ENCODE measurements at regions not wholly inside any gene's neighbourhood (a gene's known extent, or its start where the extent isn't known, plus 50 kb on each side); places are given as distances from the start of the nearest gene placed in this dataset.

GRCh38 chr3:144670571-144670970, 698.9 kb downstream of the DIPK2A start:
- DNase-seq (ENCODE audit: low spot score), result no peak
- Histone ChIP-seq H3K27me3 (replicated peaks; ENCODE audit: insufficient read depth, low read depth, low read length, poor library complexity) (no peaks in the 10 kb centered on the region), H3K4me3 (ENCODE audit: low read depth, low read length, poor library complexity, severe bottlenecking) (no peak overlapping the region), H3K9me3 (ENCODE audit: low read depth, low read length, poor library complexity, severe bottlenecking) (no peaks in the 10 kb centered on the region), H3K36me3 (ENCODE audit: insufficient read depth, low read length, poor library complexity, severe bottlenecking) (no peaks in the 10 kb centered on the region), H3K4me1 (ENCODE audit: insufficient read depth, low read length, poor library complexity, severe bottlenecking) (no peaks in the 10 kb centered on the region), H3K27ac (ENCODE audit: low read depth, low read length, poor library complexity, severe bottlenecking) (no peak overlapping the region)
- intact Hi-C loops (cut with micrococcal nuclease; ENCODE audit: unreplicated experiment), result no loop called here
- POLR2A ChIA-PET (ENCODE audit: low non-redundant PET), result no interaction called here
- BruUV-seq (replicated peaks), result no TSS peak
- CTCF ChIA-PET, result no interaction called here
- no peak for TF ChIP-seq EZH2 (IDR thresholded peaks at IDR 0.05; ENCODE audit: borderline replicate concordance, low read depth, low read length, poor library complexity, severe bottlenecking)
- no peak for TF ChIP-seq CTCF (conservative IDR thresholded peaks at IDR 0.05; ENCODE audit: low read depth, low read length)

GRCh38 chr3:144677103-144677502, 705.5 kb downstream of the DIPK2A start:
- no peak for DNase-seq (ENCODE audit: low spot score)
- Histone ChIP-seq H3K4me3 (ENCODE audit: low read depth, low read length, poor library complexity, severe bottlenecking) (no peak overlapping the region), H3K27ac (ENCODE audit: low read depth, low read length, poor library complexity, severe bottlenecking) (no peak overlapping the region), H3K9me3 (ENCODE audit: low read depth, low read length, poor library complexity, severe bottlenecking) (no peaks in the 10 kb centered on the region), H3K4me1 (ENCODE audit: insufficient read depth, low read length, poor library complexity, severe bottlenecking) (no peaks in the 10 kb centered on the region), H3K27me3 (replicated peaks; ENCODE audit: insufficient read depth, low read depth, low read length, poor library complexity) (no peaks in the 10 kb centered on the region), H3K36me3 (ENCODE audit: insufficient read depth, low read length, poor library complexity, severe bottlenecking) (no peaks in the 10 kb centered on the region)
- ChIA-PET POLR2A (ENCODE audit: low non-redundant PET) (no interaction called here), CTCF (no interaction called here)
- no peak for TF ChIP-seq EZH2 (IDR thresholded peaks at IDR 0.05; ENCODE audit: borderline replicate concordance, low read depth, low read length, poor library complexity, severe bottlenecking)
- intact Hi-C loops (cut with micrococcal nuclease; ENCODE audit: unreplicated experiment), result no loop called here
- BruUV-seq (replicated peaks), result no TSS peak

- H3K9me3 ChIP-seq (ENCODE audit: low read depth, low read length, poor library complexity, severe bottlenecking), result peaks cover 7% of the 10 kb centered on the region
- DNase-seq (ENCODE audit: low spot score), result peak; percentile 1
- no peak overlapping the region for H3K4me3 ChIP-seq (ENCODE audit: low read depth, low read length, poor library complexity, severe bottlenecking)
- no TSS peak for BruUV-seq (replicated peaks)
- no peaks in the 10 kb centered on the region for H3K36me3 ChIP-seq (ENCODE audit: insufficient read depth, low read length, poor library complexity, severe bottlenecking)
- no peaks in the 10 kb centered on the region for H3K27me3 ChIP-seq (replicated peaks; ENCODE audit: insufficient read depth, low read depth, low read length, poor library complexity)
- CTCF ChIA-PET, result no interaction called here
- H3K4me1 ChIP-seq (ENCODE audit: insufficient read depth, low read length, poor library complexity, severe bottlenecking), result peaks cover 6% of the 10 kb centered on the region
- TF ChIP-seq CTCF (conservative IDR thresholded peaks at IDR 0.05; ENCODE audit: low read depth, low read length) (no peak), EZH2 (IDR thresholded peaks at IDR 0.05; ENCODE audit: borderline replicate concordance, low read depth, low read length, poor library complexity, severe bottlenecking) (no peak)
- intact Hi-C loops (cut with micrococcal nuclease; ENCODE audit: unreplicated experiment), result no loop called here
- POLR2A ChIA-PET (ENCODE audit: low non-redundant PET), result no interaction called here
- no peak overlapping the region for H3K27ac ChIP-seq (ENCODE audit: low read depth, low read length, poor library complexity, severe bottlenecking)
Observed at GRCh38 chr3:144683065-144683464, 711.4 kb downstream of the DIPK2A start.

- Histone ChIP-seq H3K27me3 (replicated peaks; ENCODE audit: insufficient read depth, low read depth, low read length, poor library complexity) (no peaks in the 10 kb centered on the region), H3K4me3 (ENCODE audit: low read depth, low read length, poor library complexity, severe bottlenecking) (no peak overlapping the region), H3K27ac (ENCODE audit: low read depth, low read length, poor library complexity, severe bottlenecking) (no peak overlapping the region), H3K36me3 (ENCODE audit: insufficient read depth, low read length, poor library complexity, severe bottlenecking) (no peaks in the 10 kb centered on the region), H3K9me3 (ENCODE audit: low read depth, low read length, poor library complexity, severe bottlenecking) (peaks cover 7% of the 10 kb centered on the region), H3K4me1 (ENCODE audit: insufficient read depth, low read length, poor library complexity, severe bottlenecking) (peaks cover 5% of the 10 kb centered on the region)
- ChIA-PET POLR2A (ENCODE audit: low non-redundant PET) (no interaction called here), CTCF (no interaction called here)
- TF ChIP-seq CTCF (conservative IDR thresholded peaks at IDR 0.05; ENCODE audit: low read depth, low read length), result no peak
- no peak for TF ChIP-seq EZH2 (IDR thresholded peaks at IDR 0.05; ENCODE audit: borderline replicate concordance, low read depth, low read length, poor library complexity, severe bottlenecking)
- intact Hi-C loops (cut with micrococcal nuclease; ENCODE audit: unreplicated experiment), result no loop called here
- no peak for DNase-seq (ENCODE audit: low spot score)
- no TSS peak for BruUV-seq (replicated peaks)
Observed at GRCh38 chr3:144687862-144688261, 716.2 kb downstream of the DIPK2A start.

All from A673 (cell line).